Panc1 (cell line): ENCODE measurements at regions not wholly inside any gene's neighbourhood (a gene's known extent, or its start where the extent isn't known, plus 50 kb on each side); places are given as distances from the start of the nearest gene placed in this dataset.

Experiments used
- ATAC-seq: fragments of 200-7000 bp; cut with Tn5 transposase; 2 replicates; pipeline ENCODE4 v1.9.1; 2020; ENCODE audit warnings: mild to moderate bottlenecking, moderate library complexity
- BruUV-seq: library from RNA; stranded (reverse); fragments of 400-500 nt; replicated peaks from 2 replicates; lab custom pipeline; 2021; lab: Mats Ljungman, UMichigan
- CTCF ChIA-PET: fragments of 300-600 bp; sonication (Branson Sonifier 250); formaldehyde crosslinking; loops from one replicate; lab custom pipeline; 2022; ENCODE audit warnings: antibody characterized with exemption; lab: Charles Lee
- POLR2A ChIA-PET: fragments of 300-600 bp; sonication (Branson Sonifier 250); formaldehyde crosslinking; loops from one replicate; lab custom pipeline; 2022; ENCODE audit warnings: antibody characterized with exemption; lab: Charles Lee
- DNase-seq: peaks from one replicate; pipeline ENCODE4 v3.0.0-alpha.2; 2010; ENCODE audit warnings: low read depth, low spot score
- H3K27ac ChIP-seq: 2 replicates; pipeline ENCODE4 v1.5.1; 2011; ENCODE audit warnings: mild to moderate bottlenecking, low read length, inconsistent platforms
- H3K27me3 ChIP-seq: fragments of 200-500 bp; sonication (Bioruptor generic); 2 replicates; pipeline ENCODE4 v1.6.0; 2014; ENCODE audit warnings: low read length, inconsistent platforms; ENCODE audit not compliant: control insufficient read depth, insufficient read depth
- H3K36me3 ChIP-seq: fragments of 200-500 bp; sonication (Bioruptor generic); 2 replicates; pipeline ENCODE4 v1.5.1; 2014; ENCODE audit warnings: inconsistent platforms, mild to moderate bottlenecking, low read length, moderate library complexity; ENCODE audit not compliant: control insufficient read depth, insufficient read depth
- H3K4me1 ChIP-seq: 2 replicates; pipeline ENCODE4 v1.5.1; 2011; ENCODE audit warnings: inconsistent platforms, mild to moderate bottlenecking, low read length, moderate library complexity; ENCODE audit not compliant: control insufficient read depth, insufficient read depth
- H3K4me3 ChIP-seq, 2 experiments: 2 replicates each; pipeline ENCODE4 v1.5.1; 2011 to 2012; ENCODE audit warnings: low read depth in 2 of 2, low read length in 2 of 2, mild to moderate bottlenecking in 2 of 2, inconsistent platforms in 1 of 2, moderate library complexity in 1 of 2
- H3K9me3 ChIP-seq: fragments of 200-500 bp; sonication (Bioruptor generic); 2 replicates; pipeline ENCODE4 v1.5.1; 2014; ENCODE audit warnings: low read depth, mild to moderate bottlenecking, inconsistent platforms, low read length, moderate library complexity; ENCODE audit not compliant: control insufficient read depth, insufficient read depth
- CTCF ChIP-seq: fragments of 450-650 bp; IDR thresholded peaks from 2 replicates; pipeline ENCODE4 v1.5.1; 2017; ENCODE audit warnings: mild to moderate bottlenecking
- POLR2AphosphoS5 ChIP-seq: IDR thresholded peaks from 2 replicates; pipeline ENCODE4 v1.6.1; 2012; ENCODE audit warnings: mild to moderate bottlenecking, low read depth, low read length, moderate library complexity
- SIN3A ChIP-seq: IDR thresholded peaks from 2 replicates; pipeline ENCODE4 v1.6.1; 2012; ENCODE audit warnings: low read depth, mild to moderate bottlenecking, low read length, moderate library complexity, borderline replicate concordance; ENCODE audit not compliant: insufficient read depth
- TCF7L2 ChIP-seq: IDR thresholded peaks from 2 replicates; pipeline ENCODE4 v1.6.1; 2011; ENCODE audit warnings: mild to moderate bottlenecking, low read depth, low read length, inconsistent platforms
- in situ Hi-C: cut with HindIII; loops from 2 replicates; pipeline ENCODE4 v1.10.0; 2016; ENCODE audit warnings: low sequenced_read_pairs, low pct_unique_long_range_greater_than_20kb
- intact Hi-C: fragments of 100-400 bp; cut with micrococcal nuclease; formaldehyde crosslinking; loops from one replicate; pipeline ENCODE4 v1.10.0; 2022; ENCODE audit not compliant: unreplicated experiment
- TF ChIP-seq, protein P1 (sequence below), 2 experiments: IDR thresholded peaks; 2 replicates each; pipeline ENCODE4 v1.6.1; 2011 to 2012; ENCODE audit warnings: low read depth in 2 of 2, control low read depth in 1 of 2, low read length in 1 of 2, mild to moderate bottlenecking in 1 of 2, moderate library complexity in 1 of 2; ENCODE audit not compliant: insufficient read depth in 1 of 2

GRCh38 chr18:76052227-76052595 is 442.8 kb downstream of the ZNF516 start:
- Histone ChIP-seq H3K9me3 (no peaks in the 10 kb centered on the region), H3K4me1 (no peaks in the 10 kb centered on the region), H3K4me3 (no peak overlapping the region), H3K36me3 (no peaks in the 10 kb centered on the region), H3K27me3 (peaks cover 3% of the 10 kb centered on the region; the same call in 1 of the 2 replicates), H3K27ac (no peak overlapping the region)
- POLR2A ChIA-PET = no interaction called here
- DNase-seq = no peak
- CTCF ChIA-PET = no interaction called here
- no peak for ATAC-seq
- intact Hi-C loops (no loop called here), in situ Hi-C loops (no loop called here)
- no peak for TF ChIP-seq TCF7L2
- no peak for TF ChIP-seq POLR2AphosphoS5
- TF ChIP-seq, protein P1, sequence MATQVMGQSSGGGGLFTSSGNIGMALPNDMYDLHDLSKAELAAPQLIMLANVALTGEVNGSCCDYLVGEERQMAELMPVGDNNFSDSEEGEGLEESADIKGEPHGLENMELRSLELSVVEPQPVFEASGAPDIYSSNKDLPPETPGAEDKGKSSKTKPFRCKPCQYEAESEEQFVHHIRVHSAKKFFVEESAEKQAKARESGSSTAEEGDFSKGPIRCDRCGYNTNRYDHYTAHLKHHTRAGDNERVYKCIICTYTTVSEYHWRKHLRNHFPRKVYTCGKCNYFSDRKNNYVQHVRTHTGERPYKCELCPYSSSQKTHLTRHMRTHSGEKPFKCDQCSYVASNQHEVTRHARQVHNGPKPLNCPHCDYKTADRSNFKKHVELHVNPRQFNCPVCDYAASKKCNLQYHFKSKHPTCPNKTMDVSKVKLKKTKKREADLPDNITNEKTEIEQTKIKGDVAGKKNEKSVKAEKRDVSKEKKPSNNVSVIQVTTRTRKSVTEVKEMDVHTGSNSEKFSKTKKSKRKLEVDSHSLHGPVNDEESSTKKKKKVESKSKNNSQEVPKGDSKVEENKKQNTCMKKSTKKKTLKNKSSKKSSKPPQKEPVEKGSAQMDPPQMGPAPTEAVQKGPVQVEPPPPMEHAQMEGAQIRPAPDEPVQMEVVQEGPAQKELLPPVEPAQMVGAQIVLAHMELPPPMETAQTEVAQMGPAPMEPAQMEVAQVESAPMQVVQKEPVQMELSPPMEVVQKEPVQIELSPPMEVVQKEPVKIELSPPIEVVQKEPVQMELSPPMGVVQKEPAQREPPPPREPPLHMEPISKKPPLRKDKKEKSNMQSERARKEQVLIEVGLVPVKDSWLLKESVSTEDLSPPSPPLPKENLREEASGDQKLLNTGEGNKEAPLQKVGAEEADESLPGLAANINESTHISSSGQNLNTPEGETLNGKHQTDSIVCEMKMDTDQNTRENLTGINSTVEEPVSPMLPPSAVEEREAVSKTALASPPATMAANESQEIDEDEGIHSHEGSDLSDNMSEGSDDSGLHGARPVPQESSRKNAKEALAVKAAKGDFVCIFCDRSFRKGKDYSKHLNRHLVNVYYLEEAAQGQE (IDR thresholded peaks at IDR 0.05; ENCODE audit: insufficient read depth in 1 of 2, low read depth in 2 of 2, low read length in 1 of 2) = no peak
- no peak for TF ChIP-seq SIN3A
- TF ChIP-seq CTCF = no peak
- no TSS peak for BruUV-seq

GRCh38 chr18:76051396-76052226 is 443.4 kb downstream of the ZNF516 start:
- TF ChIP-seq CTCF = no peak
- no peak for TF ChIP-seq SIN3A
- TF ChIP-seq, protein P1 (IDR thresholded peaks at IDR 0.05; ENCODE audit: insufficient read depth in 1 of 2, low read depth in 2 of 2, low read length in 1 of 2) = no peak
- TF ChIP-seq TCF7L2 = no peak
- no peaks in the 10 kb centered on the region for H3K9me3 ChIP-seq
- ChIA-PET CTCF (no interaction called here), POLR2A (no interaction called here)
- no peak overlapping the region for H3K27ac ChIP-seq
- ATAC-seq (no peak), DNase-seq (no peak)
- intact Hi-C loops = no loop called here
- H3K4me1 ChIP-seq = no peaks in the 10 kb centered on the region
- BruUV-seq = no TSS peak
- no peaks in the 10 kb centered on the region for H3K36me3 ChIP-seq
- peaks cover 3% of the 10 kb centered on the region; the same call in 1 of the 2 replicates for H3K27me3 ChIP-seq
- in situ Hi-C loops = no loop called here
- H3K4me3 ChIP-seq = no peak overlapping the region
